ENCODE measurements at regions not wholly inside any gene's neighbourhood (a gene's known extent, or its start where the extent isn't known, plus 50 kb on each side); places are given as distances from the start of the nearest gene placed in this dataset.
"Not testable (repeated sequence)": the region's sequence is repeated elsewhere in the genome, so short reads cannot be mapped to it uniquely, and the experiment has no call there.

DNA sequence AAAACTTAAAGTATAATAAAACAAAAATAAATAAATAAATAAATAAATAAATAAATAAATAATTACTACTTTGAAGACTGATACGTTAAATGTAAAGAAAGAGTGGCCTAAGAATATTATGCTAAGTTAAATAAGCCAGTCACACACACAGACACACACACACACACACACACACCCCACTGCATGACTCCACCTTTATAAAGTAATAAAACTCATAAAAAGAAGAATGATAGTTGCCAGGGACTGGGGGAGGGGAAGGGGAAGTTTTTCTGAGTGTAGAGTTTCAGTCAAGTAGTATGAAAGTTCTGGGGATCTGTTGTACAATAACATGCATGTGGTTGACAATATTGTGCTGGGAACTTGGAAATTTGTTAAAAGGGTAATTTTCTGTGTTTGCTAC, 1237.5 kb upstream of the GYPC start:
- intact Hi-C loops (cut with DNase I): no loop called here
- no peaks in the 10 kb centered on the region for H3K9me3 ChIP-seq
- H3K27ac ChIP-seq: no peak overlapping the region
- TF ChIP-seq EP300 (IDR thresholded peaks at IDR 0.05): no peak
- TF ChIP-seq, protein P1, sequence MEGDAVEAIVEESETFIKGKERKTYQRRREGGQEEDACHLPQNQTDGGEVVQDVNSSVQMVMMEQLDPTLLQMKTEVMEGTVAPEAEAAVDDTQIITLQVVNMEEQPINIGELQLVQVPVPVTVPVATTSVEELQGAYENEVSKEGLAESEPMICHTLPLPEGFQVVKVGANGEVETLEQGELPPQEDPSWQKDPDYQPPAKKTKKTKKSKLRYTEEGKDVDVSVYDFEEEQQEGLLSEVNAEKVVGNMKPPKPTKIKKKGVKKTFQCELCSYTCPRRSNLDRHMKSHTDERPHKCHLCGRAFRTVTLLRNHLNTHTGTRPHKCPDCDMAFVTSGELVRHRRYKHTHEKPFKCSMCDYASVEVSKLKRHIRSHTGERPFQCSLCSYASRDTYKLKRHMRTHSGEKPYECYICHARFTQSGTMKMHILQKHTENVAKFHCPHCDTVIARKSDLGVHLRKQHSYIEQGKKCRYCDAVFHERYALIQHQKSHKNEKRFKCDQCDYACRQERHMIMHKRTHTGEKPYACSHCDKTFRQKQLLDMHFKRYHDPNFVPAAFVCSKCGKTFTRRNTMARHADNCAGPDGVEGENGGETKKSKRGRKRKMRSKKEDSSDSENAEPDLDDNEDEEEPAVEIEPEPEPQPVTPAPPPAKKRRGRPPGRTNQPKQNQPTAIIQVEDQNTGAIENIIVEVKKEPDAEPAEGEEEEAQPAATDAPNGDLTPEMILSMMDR (IDR thresholded peaks at IDR 0.05): no peak
- no peak for TF ChIP-seq POLR2A (IDR thresholded peaks at IDR 0.05)
- DNase-seq: no peak
- no peaks in the 10 kb centered on the region for H3K27me3 ChIP-seq
- no peaks in the 10 kb centered on the region for H3K4me1 ChIP-seq (ENCODE audit: insufficient read depth)
- H3K36me3 ChIP-seq: no peaks in the 10 kb centered on the region
- no peak overlapping the region for H3K4me3 ChIP-seq
- WGBS, 3 donors: 75 to 81% (median 80%) methylated on average over 1 of the region's 1 CpG

DNA sequence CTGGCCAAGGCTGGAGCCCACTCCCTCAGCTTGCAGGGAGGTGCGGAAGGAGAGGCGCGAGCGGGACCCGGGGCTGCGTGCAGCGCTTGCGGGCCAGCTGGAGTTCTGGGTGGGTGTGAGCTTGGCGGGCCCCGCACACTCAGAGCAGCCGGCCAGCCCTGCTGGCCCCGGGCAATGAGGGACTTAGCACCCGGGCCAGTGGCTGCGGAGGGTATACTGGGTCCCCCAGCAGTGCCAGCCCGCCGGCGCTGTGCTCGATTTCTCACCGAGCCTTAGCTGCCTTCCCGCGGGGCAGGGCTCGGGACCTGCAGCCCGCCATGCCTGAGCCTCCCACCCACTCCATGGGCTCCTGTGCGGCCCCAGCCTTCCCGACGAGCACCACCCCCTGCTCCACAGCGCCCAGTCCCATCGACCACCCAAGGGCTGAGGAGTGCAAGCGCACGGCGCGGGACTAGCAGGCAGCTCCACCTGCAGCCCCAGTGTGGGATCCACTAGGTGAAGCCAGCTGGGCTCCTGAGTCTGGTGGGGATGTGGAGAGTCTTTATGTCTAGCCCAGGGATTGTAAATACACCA, 1233.7 kb upstream of the GYPC start:
- intact Hi-C loops (cut with DNase I): not testable (repeated sequence)
- WGBS, 3 donors: 94 to 100% (median 97%) methylated on average over 2 to 32 of the region's 32 CpGs

DNA sequence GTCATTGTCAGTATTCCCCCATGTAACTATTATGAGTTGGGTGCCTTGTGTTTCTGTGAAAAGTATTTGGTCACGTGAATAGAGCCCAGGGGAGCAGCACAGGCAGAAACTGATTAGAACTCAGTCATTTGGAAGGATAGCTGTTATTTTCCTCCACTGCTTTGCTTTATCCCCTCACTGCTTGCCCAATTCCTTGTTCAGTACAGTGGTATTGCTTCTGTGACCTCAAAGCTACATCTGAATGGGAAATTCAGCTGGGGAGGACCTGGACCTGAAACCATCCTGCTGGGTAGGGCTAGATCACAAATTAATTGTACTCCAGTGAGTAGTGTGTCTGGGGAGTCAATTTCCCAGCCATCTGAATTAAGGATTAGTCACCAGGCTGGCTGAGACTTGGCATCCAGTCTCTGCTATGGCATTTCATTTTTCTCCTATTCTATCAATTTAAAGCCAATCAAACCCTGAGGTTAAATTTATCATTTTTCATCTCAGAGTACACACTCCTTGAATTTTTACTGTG, 1231.6 kb upstream of the GYPC start:
- H3K9me3 ChIP-seq: no peaks in the 10 kb centered on the region
- H3K4me3 ChIP-seq: no peak overlapping the region
- intact Hi-C loops (cut with DNase I): no loop called here
- WGBS, 3 donors: 60 to 74% (median 63%) methylated on average over 1 of the region's 1 CpG
- H3K4me1 ChIP-seq (ENCODE audit: insufficient read depth): no peaks in the 10 kb centered on the region
- no peaks in the 10 kb centered on the region for H3K27me3 ChIP-seq
- DNase-seq: no peak
- TF ChIP-seq, protein P1 (IDR thresholded peaks at IDR 0.05): no peak
- no peak for TF ChIP-seq POLR2A (IDR thresholded peaks at IDR 0.05)
- TF ChIP-seq EP300 (IDR thresholded peaks at IDR 0.05): no peak
- H3K36me3 ChIP-seq: no peaks in the 10 kb centered on the region
- no peak overlapping the region for H3K27ac ChIP-seq

More for the DNA sequence above, 1233.7 kb upstream of the GYPC start:
- not testable (repeated sequence) for H3K27me3 ChIP-seq; H3K4me1 ChIP-seq (ENCODE audit: insufficient read depth); DNase-seq; H3K9me3 ChIP-seq; H3K4me3 ChIP-seq; H3K36me3 ChIP-seq; H3K27ac ChIP-seq

DNA sequence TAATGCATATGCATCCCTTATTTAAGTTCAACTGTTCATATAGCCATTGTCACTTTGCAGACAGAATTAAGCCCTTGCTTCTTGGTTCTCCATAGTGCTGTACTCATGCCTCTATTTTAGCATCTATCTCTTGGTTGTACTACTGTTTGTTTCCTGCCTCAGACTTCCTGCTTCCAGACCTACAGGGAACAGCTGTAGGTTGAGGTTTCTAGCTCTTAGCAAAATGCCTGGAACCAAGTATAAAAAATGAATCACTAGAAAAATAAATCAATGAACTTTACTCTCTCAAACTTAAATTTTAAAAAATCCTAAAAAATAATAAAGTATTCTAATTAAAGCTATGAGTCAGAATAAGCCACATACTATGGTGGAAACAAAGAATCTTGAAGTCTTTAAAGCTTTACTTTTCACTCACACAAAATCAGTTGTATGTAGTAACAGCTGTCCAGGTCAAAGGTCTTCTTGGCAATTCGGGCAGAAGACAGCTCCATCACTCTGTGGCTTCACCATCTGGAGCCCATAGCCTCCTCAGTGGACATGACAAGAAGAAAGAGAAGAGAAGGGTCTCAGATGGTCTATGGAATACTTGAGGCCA, 1228.1 kb upstream of the GYPC start:
- no peaks in the 10 kb centered on the region for H3K4me1 ChIP-seq (ENCODE audit: insufficient read depth)
- 3 to 34% (median 12%) methylated on average over 1 of the region's 1 CpG for WGBS, 3 donors

DNA sequence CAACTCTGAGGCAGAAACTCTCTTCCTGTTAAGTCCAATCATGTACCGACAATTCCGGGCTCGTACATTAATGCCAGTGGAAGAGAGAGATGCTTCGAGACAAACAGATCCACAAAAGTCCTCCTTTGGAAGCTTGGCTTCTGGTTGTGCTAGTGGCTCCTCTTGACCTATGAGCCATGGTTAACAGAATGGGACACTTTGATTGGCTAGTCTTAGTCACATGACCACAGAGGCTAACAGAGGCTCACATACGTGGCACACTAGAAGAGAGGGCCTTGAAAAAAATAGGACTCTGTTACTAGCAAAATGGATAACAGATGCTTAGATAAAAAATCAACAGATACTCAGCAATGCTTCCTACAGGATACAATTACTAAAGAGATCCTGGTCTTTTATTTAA, 1211.9 kb upstream of the GYPC start:
- H3K27ac ChIP-seq: no peak overlapping the region
- intact Hi-C loops (cut with DNase I): no loop called here
- TF ChIP-seq, protein P1 (IDR thresholded peaks at IDR 0.05): no peak
- no peak for TF ChIP-seq POLR2A (IDR thresholded peaks at IDR 0.05)
- no peak for TF ChIP-seq EP300 (IDR thresholded peaks at IDR 0.05)
- H3K9me3 ChIP-seq: no peaks in the 10 kb centered on the region
- no peaks in the 10 kb centered on the region for H3K27me3 ChIP-seq
- WGBS, 3 donors: 79 to 85% (median 82%) methylated on average over 5 of the region's 5 CpGs
- no peaks in the 10 kb centered on the region for H3K4me1 ChIP-seq (ENCODE audit: insufficient read depth)
- DNase-seq: no peak
- no peaks in the 10 kb centered on the region for H3K36me3 ChIP-seq
- H3K4me3 ChIP-seq: no peak overlapping the region

More for the DNA sequence above, 1228.1 kb upstream of the GYPC start:
- TF ChIP-seq, protein P1 (IDR thresholded peaks at IDR 0.05): no peak
- TF ChIP-seq POLR2A (IDR thresholded peaks at IDR 0.05): no peak
- no peak overlapping the region for H3K27ac ChIP-seq
- no peaks in the 10 kb centered on the region for H3K27me3 ChIP-seq
- no peaks in the 10 kb centered on the region for H3K36me3 ChIP-seq
- intact Hi-C loops (cut with DNase I): no loop called here
- no peak overlapping the region for H3K4me3 ChIP-seq
- no peaks in the 10 kb centered on the region for H3K9me3 ChIP-seq
- DNase-seq: no peak
